HEK293 (cell line): ENCODE measurements at regions not wholly inside any gene's neighbourhood (a gene's known extent, or its start where the extent isn't known, plus 50 kb on each side); places are given as distances from the start of the nearest gene placed in this dataset.

ENCODE experiments used
- HOXC10 ChIP-seq: sonication (generic); formaldehyde crosslinking; IDR thresholded peaks from 2 replicates; pipeline ENCODE4 v1.8.1; 2023; ENCODE audit warnings: mild to moderate bottlenecking, missing genetic modification reagents
- MYNN ChIP-seq: fragments of 450-650 bp; formaldehyde crosslinking; IDR thresholded peaks from 2 replicates; pipeline ENCODE4 v1.5.1; 2016; ENCODE audit warnings: missing biosample characterization, missing genetic modification characterization, borderline replicate concordance
- ZNF121 ChIP-seq: fragments of 450-650 bp; formaldehyde crosslinking; IDR thresholded peaks from 2 replicates; pipeline ENCODE4 v1.5.1; 2016; ENCODE audit warnings: missing biosample characterization, missing genetic modification characterization
- ZNF521 ChIP-seq: fragments of 450-650 bp; formaldehyde crosslinking; IDR thresholded peaks from 2 replicates; pipeline ENCODE4 v1.5.1; 2017; ENCODE audit warnings: missing biosample characterization, mild to moderate bottlenecking, missing genetic modification characterization
- ZNF585B ChIP-seq: fragments of 450-650 bp; formaldehyde crosslinking; IDR thresholded peaks from 2 replicates; pipeline ENCODE4 v1.5.1; 2016; ENCODE audit warnings: missing biosample characterization, missing genetic modification characterization
- ZNF626 ChIP-seq: fragments of 450-650 bp; sonication (Bioruptor Pico); formaldehyde crosslinking; IDR thresholded peaks from 2 replicates; pipeline ENCODE4 v1.5.1; 2018; ENCODE audit warnings: missing biosample characterization, missing genetic modification characterization, inconsistent platforms
- ZNF670 ChIP-seq: fragments of 450-650 bp; formaldehyde crosslinking; IDR thresholded peaks from 2 replicates; pipeline ENCODE4 v1.5.1; 2016; ENCODE audit warnings: missing biosample characterization, missing genetic modification characterization, low read depth
- TF ChIP-seq, protein P1 (sequence below): fragments of 450-650 bp; formaldehyde crosslinking; IDR thresholded peaks from 2 replicates; pipeline ENCODE4 v1.5.1; 2016; ENCODE audit warnings: missing biosample characterization, missing genetic modification characterization
- TF ChIP-seq, protein P2 (sequence below): fragments of 450-650 bp; formaldehyde crosslinking; IDR thresholded peaks from 2 replicates; pipeline ENCODE4 v1.5.1; 2016; ENCODE audit warnings: missing biosample characterization, missing genetic modification characterization
- TF ChIP-seq, protein P3 (sequence below): fragments of 450-650 bp; formaldehyde crosslinking; IDR thresholded peaks from 2 replicates; pipeline ENCODE4 v1.5.1; 2016; ENCODE audit warnings: missing biosample characterization, missing genetic modification characterization

DNA sequence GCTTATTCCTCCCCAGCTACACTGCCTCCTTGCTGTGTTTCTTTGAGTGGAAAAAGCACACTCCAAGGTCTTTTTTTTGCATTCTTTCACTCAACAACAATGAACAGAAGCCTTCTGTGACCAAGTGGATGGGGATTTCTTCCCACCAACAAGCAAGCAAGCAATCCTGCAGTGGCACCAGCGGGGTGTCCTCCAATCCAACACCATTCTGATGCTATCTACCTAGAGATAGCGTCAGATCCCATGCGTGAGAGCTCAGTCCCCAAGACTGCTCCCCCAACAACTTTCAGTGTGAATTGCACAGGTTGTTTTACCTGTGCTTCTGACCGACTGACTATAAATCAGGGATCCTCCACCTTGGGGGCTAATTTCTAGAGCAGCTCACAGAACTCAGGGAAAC lies 311.0 kb upstream of the PODXL start:
- TF ChIP-seq ZNF626 (tag by site-specific recombination), result no peak
- TF ChIP-seq ZNF585B (tag by site-specific recombination), result no peak
- TF ChIP-seq, protein P1, sequence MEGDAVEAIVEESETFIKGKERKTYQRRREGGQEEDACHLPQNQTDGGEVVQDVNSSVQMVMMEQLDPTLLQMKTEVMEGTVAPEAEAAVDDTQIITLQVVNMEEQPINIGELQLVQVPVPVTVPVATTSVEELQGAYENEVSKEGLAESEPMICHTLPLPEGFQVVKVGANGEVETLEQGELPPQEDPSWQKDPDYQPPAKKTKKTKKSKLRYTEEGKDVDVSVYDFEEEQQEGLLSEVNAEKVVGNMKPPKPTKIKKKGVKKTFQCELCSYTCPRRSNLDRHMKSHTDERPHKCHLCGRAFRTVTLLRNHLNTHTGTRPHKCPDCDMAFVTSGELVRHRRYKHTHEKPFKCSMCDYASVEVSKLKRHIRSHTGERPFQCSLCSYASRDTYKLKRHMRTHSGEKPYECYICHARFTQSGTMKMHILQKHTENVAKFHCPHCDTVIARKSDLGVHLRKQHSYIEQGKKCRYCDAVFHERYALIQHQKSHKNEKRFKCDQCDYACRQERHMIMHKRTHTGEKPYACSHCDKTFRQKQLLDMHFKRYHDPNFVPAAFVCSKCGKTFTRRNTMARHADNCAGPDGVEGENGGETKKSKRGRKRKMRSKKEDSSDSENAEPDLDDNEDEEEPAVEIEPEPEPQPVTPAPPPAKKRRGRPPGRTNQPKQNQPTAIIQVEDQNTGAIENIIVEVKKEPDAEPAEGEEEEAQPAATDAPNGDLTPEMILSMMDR, result no peak
- TF ChIP-seq HOXC10, result no peak
- no peak for TF ChIP-seq ZNF521 (tag by site-specific recombination)
- TF ChIP-seq ZNF121 (tag by site-specific recombination), result no peak
- no peak for TF ChIP-seq MYNN (tag by site-specific recombination)
- TF ChIP-seq, protein P2, sequence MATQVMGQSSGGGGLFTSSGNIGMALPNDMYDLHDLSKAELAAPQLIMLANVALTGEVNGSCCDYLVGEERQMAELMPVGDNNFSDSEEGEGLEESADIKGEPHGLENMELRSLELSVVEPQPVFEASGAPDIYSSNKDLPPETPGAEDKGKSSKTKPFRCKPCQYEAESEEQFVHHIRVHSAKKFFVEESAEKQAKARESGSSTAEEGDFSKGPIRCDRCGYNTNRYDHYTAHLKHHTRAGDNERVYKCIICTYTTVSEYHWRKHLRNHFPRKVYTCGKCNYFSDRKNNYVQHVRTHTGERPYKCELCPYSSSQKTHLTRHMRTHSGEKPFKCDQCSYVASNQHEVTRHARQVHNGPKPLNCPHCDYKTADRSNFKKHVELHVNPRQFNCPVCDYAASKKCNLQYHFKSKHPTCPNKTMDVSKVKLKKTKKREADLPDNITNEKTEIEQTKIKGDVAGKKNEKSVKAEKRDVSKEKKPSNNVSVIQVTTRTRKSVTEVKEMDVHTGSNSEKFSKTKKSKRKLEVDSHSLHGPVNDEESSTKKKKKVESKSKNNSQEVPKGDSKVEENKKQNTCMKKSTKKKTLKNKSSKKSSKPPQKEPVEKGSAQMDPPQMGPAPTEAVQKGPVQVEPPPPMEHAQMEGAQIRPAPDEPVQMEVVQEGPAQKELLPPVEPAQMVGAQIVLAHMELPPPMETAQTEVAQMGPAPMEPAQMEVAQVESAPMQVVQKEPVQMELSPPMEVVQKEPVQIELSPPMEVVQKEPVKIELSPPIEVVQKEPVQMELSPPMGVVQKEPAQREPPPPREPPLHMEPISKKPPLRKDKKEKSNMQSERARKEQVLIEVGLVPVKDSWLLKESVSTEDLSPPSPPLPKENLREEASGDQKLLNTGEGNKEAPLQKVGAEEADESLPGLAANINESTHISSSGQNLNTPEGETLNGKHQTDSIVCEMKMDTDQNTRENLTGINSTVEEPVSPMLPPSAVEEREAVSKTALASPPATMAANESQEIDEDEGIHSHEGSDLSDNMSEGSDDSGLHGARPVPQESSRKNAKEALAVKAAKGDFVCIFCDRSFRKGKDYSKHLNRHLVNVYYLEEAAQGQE (tag by site-specific recombination), result no peak
- TF ChIP-seq, protein P3, sequence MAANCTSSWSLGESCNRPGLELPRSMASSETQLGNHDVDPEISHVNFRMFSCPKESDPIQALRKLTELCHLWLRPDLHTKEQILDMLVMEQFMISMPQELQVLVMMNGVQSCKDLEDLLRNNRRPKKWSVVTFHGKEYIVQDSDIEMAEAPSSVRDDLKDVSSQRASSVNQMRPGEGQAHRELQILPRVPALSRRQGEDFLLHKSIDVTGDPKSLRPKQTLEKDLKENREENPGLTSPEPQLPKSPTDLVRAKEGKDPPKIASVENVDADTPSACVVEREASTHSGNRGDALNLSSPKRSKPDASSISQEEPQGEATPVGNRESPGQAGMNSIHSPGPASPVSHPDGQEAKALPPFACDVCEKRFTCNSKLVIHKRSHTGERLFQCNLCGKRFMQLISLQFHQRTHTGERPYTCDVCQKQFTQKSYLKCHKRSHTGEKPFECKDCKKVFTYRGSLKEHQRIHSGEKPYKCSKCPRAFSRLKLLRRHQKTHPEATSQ (tag by site-specific recombination), result no peak
- TF ChIP-seq ZNF670 (tag by site-specific recombination), result no peak
